ENCODE measurements at regions not wholly inside any gene's neighbourhood (a gene's known extent, or its start where the extent isn't known, plus 50 kb on each side); places are given as distances from the start of the nearest gene placed in this dataset.

DNA sequence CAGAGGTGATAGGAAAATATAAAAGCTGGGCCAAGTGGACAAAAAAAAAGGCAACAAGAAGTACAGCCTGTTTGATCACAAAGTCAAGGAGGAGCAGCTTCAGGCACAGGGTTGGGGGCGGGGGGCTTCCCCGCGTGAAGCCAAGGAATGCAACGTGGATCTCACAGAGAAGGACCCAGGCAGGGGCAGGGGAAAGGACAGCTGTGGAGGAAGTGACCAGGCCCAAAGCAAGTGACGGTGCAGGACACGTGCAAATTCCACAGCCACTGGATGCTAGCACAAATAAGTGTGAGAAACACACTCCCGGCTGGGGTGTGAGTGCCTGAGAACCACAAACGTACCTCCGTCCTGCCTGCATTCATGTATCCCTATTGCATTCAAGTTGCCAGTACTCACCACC is 77.7 kb upstream of the DSCAM start:
- TF ChIP-seq, protein P1, sequence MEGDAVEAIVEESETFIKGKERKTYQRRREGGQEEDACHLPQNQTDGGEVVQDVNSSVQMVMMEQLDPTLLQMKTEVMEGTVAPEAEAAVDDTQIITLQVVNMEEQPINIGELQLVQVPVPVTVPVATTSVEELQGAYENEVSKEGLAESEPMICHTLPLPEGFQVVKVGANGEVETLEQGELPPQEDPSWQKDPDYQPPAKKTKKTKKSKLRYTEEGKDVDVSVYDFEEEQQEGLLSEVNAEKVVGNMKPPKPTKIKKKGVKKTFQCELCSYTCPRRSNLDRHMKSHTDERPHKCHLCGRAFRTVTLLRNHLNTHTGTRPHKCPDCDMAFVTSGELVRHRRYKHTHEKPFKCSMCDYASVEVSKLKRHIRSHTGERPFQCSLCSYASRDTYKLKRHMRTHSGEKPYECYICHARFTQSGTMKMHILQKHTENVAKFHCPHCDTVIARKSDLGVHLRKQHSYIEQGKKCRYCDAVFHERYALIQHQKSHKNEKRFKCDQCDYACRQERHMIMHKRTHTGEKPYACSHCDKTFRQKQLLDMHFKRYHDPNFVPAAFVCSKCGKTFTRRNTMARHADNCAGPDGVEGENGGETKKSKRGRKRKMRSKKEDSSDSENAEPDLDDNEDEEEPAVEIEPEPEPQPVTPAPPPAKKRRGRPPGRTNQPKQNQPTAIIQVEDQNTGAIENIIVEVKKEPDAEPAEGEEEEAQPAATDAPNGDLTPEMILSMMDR (IDR thresholded peaks at IDR 0.05), result no peak
- TF ChIP-seq POLR2A (IDR thresholded peaks at IDR 0.05; ENCODE audit: low read depth), result no peak
